ENCODE measurements at regions not wholly inside any gene's neighbourhood (a gene's known extent, or its start where the extent isn't known, plus 50 kb on each side); places are given as distances from the start of the nearest gene placed in this dataset.
A peak's percentile ranks its signal among the peaks of the same experiment; 100 is the strongest.

DNA sequence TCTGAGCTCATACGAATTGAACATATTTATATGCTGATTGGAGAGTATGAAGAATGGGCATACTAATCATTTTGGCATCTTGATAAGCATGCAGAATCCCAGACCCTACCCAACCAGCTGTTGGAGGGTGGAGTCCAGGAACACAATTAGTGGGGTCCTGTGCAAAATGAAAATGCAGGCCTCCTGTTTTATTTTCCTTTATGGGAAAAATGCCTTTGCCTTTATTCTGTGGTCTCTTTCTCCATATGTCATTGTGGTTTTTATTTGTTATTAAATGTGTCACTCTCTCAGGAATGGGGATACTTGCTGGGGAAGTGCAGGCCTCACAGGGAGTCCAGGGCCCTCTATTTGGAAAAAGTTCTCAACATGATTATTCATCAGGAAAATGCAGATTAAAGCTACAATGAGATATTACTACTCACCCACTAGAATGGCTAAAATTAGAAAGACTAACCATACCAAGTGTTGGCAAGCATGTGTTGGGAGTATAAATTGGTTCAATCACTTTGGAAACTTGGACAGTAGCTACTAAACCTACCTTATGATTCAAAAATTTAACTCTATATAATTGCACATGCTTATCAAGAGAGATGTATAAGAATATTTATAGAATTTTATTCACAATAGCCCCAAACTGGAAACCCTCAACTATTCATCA, 185.1 kb upstream of the FOXN2 start:
- no peak overlapping the region for H3K4me3 ChIP-seq (ENCODE audit: low read depth in 1 of 3, low read length in 3 of 3)
- 78 to 89% (median 82%) methylated on average over 1 of the region's 1 CpG for WGBS, 3 donors
- FAIRE-seq (no peak), DNase-seq (no peak)
- H3K36me3 ChIP-seq (ENCODE audit: control insufficient read depth in 3 of 3, insufficient read depth in 2 of 3, low read depth in 1 of 3, low read length in 3 of 3): no peaks in the 10 kb centered on the region
- H3K27me3 ChIP-seq (ENCODE audit: control insufficient read depth in 3 of 3, insufficient read depth in 3 of 3, low read length in 3 of 3): no peaks in the 10 kb centered on the region
- no peak overlapping the region for H3K27ac ChIP-seq (ENCODE audit: low read depth in 1 of 3, low read length in 2 of 3)
- H3K4me1 ChIP-seq (ENCODE audit: control insufficient read depth in 3 of 3, insufficient read depth in 2 of 3, low read depth in 1 of 3, low read length in 2 of 3): no peaks in the 10 kb centered on the region
- no peaks in the 10 kb centered on the region for H3K9me3 ChIP-seq (ENCODE audit: control insufficient read depth in 2 of 2, insufficient read depth in 1 of 2, low read depth in 1 of 2, low read length in 1 of 2)

DNA sequence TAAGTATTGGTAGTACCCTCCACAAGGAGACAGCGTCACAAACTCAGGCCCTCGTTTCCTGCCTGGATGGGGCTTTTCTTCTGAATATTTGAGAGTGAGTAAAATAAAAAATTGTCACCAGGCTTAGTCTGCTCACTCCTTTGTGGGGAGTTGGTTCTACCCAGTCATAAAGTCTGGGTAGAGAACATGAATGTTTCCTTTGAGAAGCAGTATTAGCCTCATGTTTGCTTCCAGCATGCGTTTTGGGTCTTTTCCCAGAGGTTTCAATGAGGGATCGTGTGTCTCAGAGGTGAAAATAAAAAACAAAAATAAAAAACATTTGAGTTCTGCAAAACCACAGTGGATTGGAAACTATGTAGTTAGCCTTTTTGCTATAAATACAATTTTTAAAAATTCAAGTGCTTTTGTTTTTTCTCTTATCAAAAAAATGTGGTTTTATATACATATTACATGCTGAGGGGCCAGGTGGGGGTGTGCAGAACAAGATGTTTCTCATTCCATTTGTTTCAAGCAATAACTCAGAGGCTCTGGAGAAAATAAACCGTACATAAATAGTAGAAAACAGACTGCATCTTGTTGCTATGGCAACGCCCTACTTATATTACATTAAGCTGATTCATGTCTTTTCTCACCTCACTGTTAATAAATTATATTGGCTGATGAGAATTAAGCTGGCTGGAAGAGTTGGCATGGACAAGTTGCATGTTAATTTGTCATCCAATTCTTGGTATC, 182.8 kb upstream of the FOXN2 start:
- DNase-seq (no peak), FAIRE-seq (no peak)
- Histone ChIP-seq H3K27me3 (ENCODE audit: control insufficient read depth in 3 of 3, insufficient read depth in 3 of 3, low read length in 3 of 3) (no peaks in the 10 kb centered on the region), H3K36me3 (ENCODE audit: control insufficient read depth in 3 of 3, insufficient read depth in 2 of 3, low read depth in 1 of 3, low read length in 3 of 3) (no peaks in the 10 kb centered on the region), H3K4me1 (ENCODE audit: control insufficient read depth in 3 of 3, insufficient read depth in 2 of 3, low read depth in 1 of 3, low read length in 2 of 3) (no peaks in the 10 kb centered on the region), H3K4me3 (ENCODE audit: low read depth in 1 of 3, low read length in 3 of 3) (no peak overlapping the region), H3K9me3 (ENCODE audit: control insufficient read depth in 2 of 2, insufficient read depth in 1 of 2, low read depth in 1 of 2, low read length in 1 of 2) (no peaks in the 10 kb centered on the region), H3K27ac (ENCODE audit: low read depth in 1 of 3, low read length in 2 of 3) (peak overlapping the region in 1 of 3 donors; percentile 20)
- WGBS, 3 donors: 66 to 75% (median 70%) methylated on average over 6 of the region's 6 CpGs

- Histone ChIP-seq H3K36me3 (ENCODE audit: control insufficient read depth in 3 of 3, insufficient read depth in 2 of 3, low read depth in 1 of 3, low read length in 3 of 3) (no peaks in the 10 kb centered on the region), H3K27ac (ENCODE audit: low read depth in 1 of 3, low read length in 2 of 3) (no peak overlapping the region), H3K9me3 (ENCODE audit: control insufficient read depth in 2 of 2, insufficient read depth in 1 of 2, low read depth in 1 of 2, low read length in 1 of 2) (no peaks in the 10 kb centered on the region), H3K4me3 (ENCODE audit: low read depth in 1 of 3, low read length in 3 of 3) (no peak overlapping the region), H3K4me1 (ENCODE audit: control insufficient read depth in 3 of 3, insufficient read depth in 2 of 3, low read depth in 1 of 3, low read length in 2 of 3) (no peaks in the 10 kb centered on the region), H3K27me3 (ENCODE audit: control insufficient read depth in 3 of 3, insufficient read depth in 3 of 3, low read length in 3 of 3) (no peaks in the 10 kb centered on the region)
- DNase-seq (no peak), FAIRE-seq (no peak)
- 92 to 95% (median 92%) methylated on average over 7 of the region's 7 CpGs for WGBS, 3 donors
These were observed 182.2 kb upstream of the FOXN2 start for GRCh38 chr2:48132271-48132625.

GRCh38 chr2:48134704-48135103, 179.8 kb upstream of the FOXN2 start:
- Histone ChIP-seq H3K27me3 (ENCODE audit: control insufficient read depth in 3 of 3, insufficient read depth in 3 of 3, low read length in 3 of 3) (no peaks in the 10 kb centered on the region), H3K9me3 (ENCODE audit: control insufficient read depth in 2 of 2, insufficient read depth in 1 of 2, low read depth in 1 of 2, low read length in 1 of 2) (peaks cover 0 to 5% of the 10 kb centered on the region in 2 donors), H3K27ac (ENCODE audit: low read depth in 1 of 3, low read length in 2 of 3) (no peak overlapping the region), H3K4me1 (ENCODE audit: control insufficient read depth in 3 of 3, insufficient read depth in 2 of 3, low read depth in 1 of 3, low read length in 2 of 3) (no peaks in the 10 kb centered on the region), H3K4me3 (ENCODE audit: low read depth in 1 of 3, low read length in 3 of 3) (no peak overlapping the region), H3K36me3 (ENCODE audit: control insufficient read depth in 3 of 3, insufficient read depth in 2 of 3, low read depth in 1 of 3, low read length in 3 of 3) (no peaks in the 10 kb centered on the region)
- no peak for DNase-seq
- FAIRE-seq: no peak
- WGBS, 3 donors: 92 to 100% (median 96%) methylated on average over 1 of the region's 1 CpG

DNA sequence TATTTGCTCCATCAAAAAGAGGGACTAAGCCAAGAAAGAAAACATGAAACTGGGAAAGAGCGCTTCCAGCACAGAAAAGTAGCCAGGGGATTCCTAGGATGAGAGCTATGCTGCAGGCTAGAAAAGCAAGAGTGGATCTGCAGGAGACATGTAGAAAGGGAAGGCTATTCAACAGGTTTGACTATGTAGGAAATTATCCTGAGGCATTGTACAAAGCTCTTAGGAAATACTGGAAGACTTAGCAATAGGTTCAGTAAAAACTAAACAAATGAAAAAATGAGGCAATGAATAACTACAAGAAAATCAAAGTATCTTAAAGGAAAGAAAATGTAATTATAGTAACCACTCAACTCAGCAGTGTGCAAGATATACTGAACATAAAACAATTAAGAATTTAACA, 178.7 kb upstream of the FOXN2 start:
- Histone ChIP-seq H3K36me3 (ENCODE audit: control insufficient read depth in 3 of 3, insufficient read depth in 2 of 3, low read depth in 1 of 3, low read length in 3 of 3) (no peaks in the 10 kb centered on the region), H3K27ac (ENCODE audit: low read depth in 1 of 3, low read length in 2 of 3) (no peak overlapping the region), H3K4me3 (ENCODE audit: low read depth in 1 of 3, low read length in 3 of 3) (no peak overlapping the region), H3K9me3 (ENCODE audit: control insufficient read depth in 2 of 2, insufficient read depth in 1 of 2, low read depth in 1 of 2, low read length in 1 of 2) (peaks cover 0 to 5% of the 10 kb centered on the region in 2 donors), H3K4me1 (ENCODE audit: control insufficient read depth in 3 of 3, insufficient read depth in 2 of 3, low read depth in 1 of 3, low read length in 2 of 3) (no peaks in the 10 kb centered on the region), H3K27me3 (ENCODE audit: control insufficient read depth in 3 of 3, insufficient read depth in 3 of 3, low read length in 3 of 3) (no peaks in the 10 kb centered on the region)
- FAIRE-seq (no peak), DNase-seq (no peak)
- WGBS, 3 donors: 91 to 97% (median 94%) methylated on average over 1 of the region's 1 CpG

DNA sequence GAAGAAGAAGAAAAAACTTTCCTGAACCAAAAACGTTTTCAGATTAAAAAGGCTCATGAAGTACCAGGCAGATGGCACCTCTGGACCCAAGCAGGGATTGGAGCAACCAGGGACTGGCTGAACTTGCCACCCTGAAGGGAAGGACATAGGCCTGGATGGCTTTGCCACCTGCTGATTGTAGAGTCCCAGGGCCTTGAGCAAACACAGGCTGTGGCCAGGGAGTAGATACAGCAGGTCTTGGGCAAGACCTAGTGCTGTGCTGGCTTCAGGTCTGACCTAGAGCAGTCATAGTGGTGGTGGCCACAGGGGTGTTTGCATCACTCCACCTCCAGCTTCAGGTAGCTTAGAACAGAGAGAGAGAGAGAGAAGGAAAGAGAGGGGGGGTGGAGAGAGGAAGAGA, 176.7 kb upstream of the FOXN2 start:
- Histone ChIP-seq H3K4me3 (ENCODE audit: low read depth in 1 of 3, low read length in 3 of 3) (no peak overlapping the region), H3K4me1 (ENCODE audit: control insufficient read depth in 3 of 3, insufficient read depth in 2 of 3, low read depth in 1 of 3, low read length in 2 of 3) (no peaks in the 10 kb centered on the region), H3K27ac (ENCODE audit: low read depth in 1 of 3, low read length in 2 of 3) (no peak overlapping the region), H3K9me3 (ENCODE audit: control insufficient read depth in 2 of 2, insufficient read depth in 1 of 2, low read depth in 1 of 2, low read length in 1 of 2) (peaks cover 0 to 5% of the 10 kb centered on the region in 2 donors), H3K27me3 (ENCODE audit: control insufficient read depth in 3 of 3, insufficient read depth in 3 of 3, low read length in 3 of 3) (no peaks in the 10 kb centered on the region), H3K36me3 (ENCODE audit: control insufficient read depth in 3 of 3, insufficient read depth in 2 of 3, low read depth in 1 of 3, low read length in 3 of 3) (no peaks in the 10 kb centered on the region)
- DNase-seq (no peak), FAIRE-seq (no peak)
- WGBS, 3 donors: 28 to 67% (median 46%) methylated on average over 1 of the region's 1 CpG

GRCh38 chr2:48138898-48139297, 175.6 kb upstream of the FOXN2 start:
- H3K4me3 ChIP-seq (ENCODE audit: low read depth in 1 of 3, low read length in 3 of 3): no peak overlapping the region
- H3K27me3 ChIP-seq (ENCODE audit: control insufficient read depth in 3 of 3, insufficient read depth in 3 of 3, low read length in 3 of 3): no peaks in the 10 kb centered on the region
- FAIRE-seq (no peak), DNase-seq (no peak)
- H3K27ac ChIP-seq (ENCODE audit: low read depth in 1 of 3, low read length in 2 of 3): no peak overlapping the region
- peaks cover 0 to 5% of the 10 kb centered on the region in 2 donors for H3K9me3 ChIP-seq (ENCODE audit: control insufficient read depth in 2 of 2, insufficient read depth in 1 of 2, low read depth in 1 of 2, low read length in 1 of 2)
- 0% methylated on average over 1 of the region's 1 CpG; no CpG with 5 or more reads in 1 of the 3 donors for WGBS, 3 donors
- H3K36me3 ChIP-seq (ENCODE audit: control insufficient read depth in 3 of 3, insufficient read depth in 2 of 3, low read depth in 1 of 3, low read length in 3 of 3): no peaks in the 10 kb centered on the region
- H3K4me1 ChIP-seq (ENCODE audit: control insufficient read depth in 3 of 3, insufficient read depth in 2 of 3, low read depth in 1 of 3, low read length in 2 of 3): no peaks in the 10 kb centered on the region

DNA sequence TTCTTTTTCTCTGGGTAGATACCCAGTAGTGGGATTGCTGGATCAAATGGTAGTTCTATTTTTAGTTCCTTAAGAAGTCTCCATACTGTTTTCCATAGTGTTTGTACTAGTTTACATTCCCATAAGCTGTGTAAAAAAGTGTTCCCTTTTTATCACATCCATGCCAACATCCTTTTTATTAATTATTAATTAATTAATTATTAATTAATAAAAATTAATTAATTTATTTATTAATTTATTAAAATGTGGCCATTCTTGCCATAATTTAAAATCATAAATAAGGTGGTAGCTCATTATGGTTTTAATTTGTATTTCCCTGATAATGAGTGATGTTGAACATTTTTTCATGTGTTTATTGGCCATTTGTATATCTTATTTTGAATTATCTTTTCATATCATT, 173.9 kb upstream of the FOXN2 start:
- Histone ChIP-seq H3K9me3 (ENCODE audit: control insufficient read depth in 2 of 2, insufficient read depth in 1 of 2, low read depth in 1 of 2, low read length in 1 of 2) (peaks cover 0 to 5% of the 10 kb centered on the region in 2 donors), H3K27ac (ENCODE audit: low read depth in 1 of 3, low read length in 2 of 3) (no peak overlapping the region), H3K36me3 (ENCODE audit: control insufficient read depth in 3 of 3, insufficient read depth in 2 of 3, low read depth in 1 of 3, low read length in 3 of 3) (no peaks in the 10 kb centered on the region), H3K4me1 (ENCODE audit: control insufficient read depth in 3 of 3, insufficient read depth in 2 of 3, low read depth in 1 of 3, low read length in 2 of 3) (peaks cover 0 to 9% (median 0%) of the 10 kb centered on the region in 3 donors), H3K27me3 (ENCODE audit: control insufficient read depth in 3 of 3, insufficient read depth in 3 of 3, low read length in 3 of 3) (no peaks in the 10 kb centered on the region), H3K4me3 (ENCODE audit: low read depth in 1 of 3, low read length in 3 of 3) (no peak overlapping the region)
- DNase-seq (no peak), FAIRE-seq (peak; percentile 26)

DNA sequence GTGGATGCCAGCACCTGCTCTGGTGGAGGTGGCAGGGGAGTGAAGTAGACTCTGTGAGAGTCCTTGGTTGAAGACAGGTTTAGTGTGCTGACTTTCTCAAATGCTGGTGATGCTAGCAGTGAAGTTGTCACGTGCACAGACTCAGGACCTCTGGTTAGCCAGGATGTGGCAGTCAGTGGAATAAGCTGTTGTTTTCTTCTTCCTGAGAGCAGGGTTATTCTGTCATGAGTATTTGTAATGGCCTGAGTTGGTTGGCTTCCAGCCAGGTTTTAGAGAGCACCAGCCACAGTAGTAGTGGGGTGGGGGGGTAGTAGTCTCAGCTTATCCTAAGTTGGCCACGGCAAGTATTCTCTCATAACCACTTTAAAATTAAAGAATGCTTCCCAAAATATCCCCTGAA, 169.7 kb upstream of the FOXN2 start:
- Histone ChIP-seq H3K27me3 (ENCODE audit: control insufficient read depth in 3 of 3, insufficient read depth in 3 of 3, low read length in 3 of 3) (no peaks in the 10 kb centered on the region), H3K4me1 (ENCODE audit: control insufficient read depth in 3 of 3, insufficient read depth in 2 of 3, low read depth in 1 of 3, low read length in 2 of 3) (peaks cover 0 to 15% (median 0%) of the 10 kb centered on the region in 3 donors), H3K27ac (ENCODE audit: low read depth in 1 of 3, low read length in 2 of 3) (no peak overlapping the region), H3K4me3 (ENCODE audit: low read depth in 1 of 3, low read length in 3 of 3) (no peak overlapping the region), H3K36me3 (ENCODE audit: control insufficient read depth in 3 of 3, insufficient read depth in 2 of 3, low read depth in 1 of 3, low read length in 3 of 3) (no peaks in the 10 kb centered on the region), H3K9me3 (ENCODE audit: control insufficient read depth in 2 of 2, insufficient read depth in 1 of 2, low read depth in 1 of 2, low read length in 1 of 2) (no peaks in the 10 kb centered on the region)
- no peak for FAIRE-seq
- WGBS, 3 donors: 27 to 70% (median 40%) methylated on average over 2 of the region's 2 CpGs
- no peak for DNase-seq
